ENCODE measurements at regions not wholly inside any gene's neighbourhood (a gene's known extent, or its start where the extent isn't known, plus 50 kb on each side); places are given as distances from the start of the nearest gene placed in this dataset.

- no peak overlapping the region for H3K4me3 ChIP-seq (ENCODE audit: low read length)
- no peaks in the 10 kb centered on the region for H3K36me3 ChIP-seq (ENCODE audit: control insufficient read depth, insufficient read depth, low read length)
- H2BK5ac ChIP-seq (ENCODE audit: low read length) = no peak overlapping the region
- WGBS (ENCODE audit: extremely low coverage, insufficient coverage, low lambda C conversion rate) = no CpG with 5 or more reads among the region's 13 CpGs
- no peaks in the 10 kb centered on the region for H3K4me1 ChIP-seq (ENCODE audit: control insufficient read depth, low read depth, low read length)
- no peaks in the 10 kb centered on the region for H3K79me1 ChIP-seq (ENCODE audit: low read length)
- no peak overlapping the region for H3K56ac ChIP-seq (ENCODE audit: low read length)
- H3K27ac ChIP-seq (ENCODE audit: low read depth, low read length) = no peak overlapping the region
- H3K27me3 ChIP-seq (ENCODE audit: insufficient read depth, low read length, poor library complexity) = no peaks in the 10 kb centered on the region
- no peaks in the 10 kb centered on the region for H3K79me2 ChIP-seq (ENCODE audit: control insufficient read depth, insufficient read depth, low read length)
- H3K4me2 ChIP-seq (ENCODE audit: low read length) = no peak overlapping the region
- H3K9ac ChIP-seq (ENCODE audit: low read length) = no peak overlapping the region
- no peak overlapping the region for H3K4ac ChIP-seq (ENCODE audit: low read depth, low read length)
- no peak overlapping the region for H4K8ac ChIP-seq (ENCODE audit: low read depth, low read length)
- H4K5ac ChIP-seq (ENCODE audit: low read length) = no peak overlapping the region
- H2BK120ac ChIP-seq (ENCODE audit: low read depth, low read length) = no peak overlapping the region
- DNase-seq = no peak
- H3K18ac ChIP-seq (ENCODE audit: low read length) = no peak overlapping the region
- no peak overlapping the region for H3K23ac ChIP-seq (ENCODE audit: low read length)
- no peak overlapping the region for H2BK15ac ChIP-seq (replicated peaks; ENCODE audit: low read depth)
- no peak overlapping the region for H2AK5ac ChIP-seq (ENCODE audit: low read length)
Observed at GRCh38 chr2:219739866-219740440, 112.5 kb downstream of the SLC4A3 start.

DNA sequence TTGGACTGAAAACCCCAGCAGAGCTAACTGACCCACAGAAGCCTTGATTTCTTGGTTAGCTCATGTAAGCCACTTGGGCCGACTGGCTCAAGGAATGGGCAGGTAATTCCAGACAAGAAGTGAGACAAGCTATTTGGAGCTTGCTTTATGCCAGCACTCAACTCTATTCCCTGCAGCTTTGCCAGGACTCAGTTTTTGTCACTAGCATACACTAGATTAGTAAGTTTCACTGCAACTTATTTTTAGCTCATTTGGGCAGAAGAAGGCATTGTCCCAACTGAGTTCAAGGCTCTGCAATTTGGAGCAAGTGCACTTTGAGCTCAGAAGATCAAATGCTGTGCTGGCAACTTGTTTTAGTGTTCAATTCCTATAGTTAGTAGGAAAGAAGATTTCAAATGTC lies 116.1 kb downstream of the SLC4A3 start:
- WGBS (ENCODE audit: extremely low coverage, insufficient coverage, low lambda C conversion rate) = no CpG with 5 or more reads among the region's 1 CpG
- Histone ChIP-seq H3K27me3 (ENCODE audit: insufficient read depth, low read length, poor library complexity) (no peaks in the 10 kb centered on the region), H3K79me2 (ENCODE audit: control insufficient read depth, insufficient read depth, low read length) (no peaks in the 10 kb centered on the region)

GRCh38 chr2:219744066-219744465 lies 116.6 kb downstream of the SLC4A3 start:
- H2BK5ac ChIP-seq (ENCODE audit: low read length) = no peak overlapping the region
- H3K18ac ChIP-seq (ENCODE audit: low read length) = no peak overlapping the region
- no peak overlapping the region for H3K23ac ChIP-seq (ENCODE audit: low read length)
- no peaks in the 10 kb centered on the region for H3K4me1 ChIP-seq (ENCODE audit: control insufficient read depth, low read depth, low read length)
- no peak overlapping the region for H3K56ac ChIP-seq (ENCODE audit: low read length)
- no peak overlapping the region for H2AK5ac ChIP-seq (ENCODE audit: low read length)
- no peak overlapping the region for H4K8ac ChIP-seq (ENCODE audit: low read depth, low read length)
- H3K79me2 ChIP-seq (ENCODE audit: control insufficient read depth, insufficient read depth, low read length) = no peaks in the 10 kb centered on the region
- H2BK15ac ChIP-seq (replicated peaks; ENCODE audit: low read depth) = no peak overlapping the region
- H3K27ac ChIP-seq (ENCODE audit: low read depth, low read length) = no peak overlapping the region
- no peak overlapping the region for H3K4me3 ChIP-seq (ENCODE audit: low read length)
- no peak overlapping the region for H3K9ac ChIP-seq (ENCODE audit: low read length)
- H4K5ac ChIP-seq (ENCODE audit: low read length) = no peak overlapping the region
- no peak overlapping the region for H2BK120ac ChIP-seq (ENCODE audit: low read depth, low read length)
- H3K4me2 ChIP-seq (ENCODE audit: low read length) = no peak overlapping the region
- no peaks in the 10 kb centered on the region for H3K79me1 ChIP-seq (ENCODE audit: low read length)
- no CpG with 5 or more reads among the region's 2 CpGs for WGBS (ENCODE audit: extremely low coverage, insufficient coverage, low lambda C conversion rate)
- no peak overlapping the region for H3K4ac ChIP-seq (ENCODE audit: low read depth, low read length)
- no peaks in the 10 kb centered on the region for H3K36me3 ChIP-seq (ENCODE audit: control insufficient read depth, insufficient read depth, low read length)
- DNase-seq = no peak
- no peaks in the 10 kb centered on the region for H3K27me3 ChIP-seq (ENCODE audit: insufficient read depth, low read length, poor library complexity)

More for the DNA sequence above, 116.1 kb downstream of the SLC4A3 start:
- H2BK15ac ChIP-seq (replicated peaks; ENCODE audit: low read depth) = no peak overlapping the region
- H2BK120ac ChIP-seq (ENCODE audit: low read depth, low read length) = no peak overlapping the region
- no peaks in the 10 kb centered on the region for H3K4me1 ChIP-seq (ENCODE audit: control insufficient read depth, low read depth, low read length)
- no peak overlapping the region for H3K4ac ChIP-seq (ENCODE audit: low read depth, low read length)
- no peak overlapping the region for H2BK5ac ChIP-seq (ENCODE audit: low read length)
- H3K79me1 ChIP-seq (ENCODE audit: low read length) = no peaks in the 10 kb centered on the region
- H3K23ac ChIP-seq (ENCODE audit: low read length) = no peak overlapping the region
- no peak overlapping the region for H4K8ac ChIP-seq (ENCODE audit: low read depth, low read length)
- H2AK5ac ChIP-seq (ENCODE audit: low read length) = no peak overlapping the region
- no peak overlapping the region for H3K18ac ChIP-seq (ENCODE audit: low read length)
- DNase-seq = no peak
- H3K36me3 ChIP-seq (ENCODE audit: control insufficient read depth, insufficient read depth, low read length) = no peaks in the 10 kb centered on the region
- H3K9ac ChIP-seq (ENCODE audit: low read length) = no peak overlapping the region
- no peak overlapping the region for H3K4me3 ChIP-seq (ENCODE audit: low read length)
- H3K56ac ChIP-seq (ENCODE audit: low read length) = no peak overlapping the region
- no peak overlapping the region for H3K27ac ChIP-seq (ENCODE audit: low read depth, low read length)
- no peak overlapping the region for H4K5ac ChIP-seq (ENCODE audit: low read length)
- H3K4me2 ChIP-seq (ENCODE audit: low read length) = no peak overlapping the region

DNA sequence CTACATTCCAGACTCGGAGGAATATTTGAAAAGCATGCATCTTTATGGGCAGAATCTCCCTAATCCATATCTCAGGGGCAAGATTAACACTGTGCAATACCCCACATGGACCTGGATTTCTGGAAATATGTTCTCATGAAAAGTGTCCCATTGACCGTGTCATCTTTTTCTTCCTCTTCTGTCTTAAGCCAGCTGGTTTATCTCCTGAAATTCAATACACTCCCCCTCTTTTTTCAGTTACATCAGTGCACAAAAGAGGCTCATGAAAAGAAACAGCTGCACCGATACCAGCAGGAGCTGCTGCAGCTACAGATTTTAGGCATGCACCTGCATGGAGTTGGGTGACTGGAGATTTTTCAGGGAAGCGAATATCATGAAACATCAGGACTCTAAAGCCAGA lies 117.2 kb downstream of the SLC4A3 start:
- Histone ChIP-seq H4K5ac (ENCODE audit: low read length) (no peak overlapping the region), H2AK5ac (ENCODE audit: low read length) (no peak overlapping the region), H2BK120ac (ENCODE audit: low read depth, low read length) (no peak overlapping the region), H3K9ac (ENCODE audit: low read length) (no peak overlapping the region), H2BK5ac (ENCODE audit: low read length) (no peak overlapping the region), H3K4ac (ENCODE audit: low read depth, low read length) (no peak overlapping the region), H3K56ac (ENCODE audit: low read length) (no peak overlapping the region), H3K79me2 (ENCODE audit: control insufficient read depth, insufficient read depth, low read length) (no peaks in the 10 kb centered on the region), H3K4me2 (ENCODE audit: low read length) (no peak overlapping the region), H3K4me3 (ENCODE audit: low read length) (no peak overlapping the region), H3K23ac (ENCODE audit: low read length) (no peak overlapping the region), H2BK15ac (replicated peaks; ENCODE audit: low read depth) (no peak overlapping the region), H3K36me3 (ENCODE audit: control insufficient read depth, insufficient read depth, low read length) (no peaks in the 10 kb centered on the region), H3K18ac (ENCODE audit: low read length) (no peak overlapping the region), H3K79me1 (ENCODE audit: low read length) (no peaks in the 10 kb centered on the region), H3K27ac (ENCODE audit: low read depth, low read length) (no peak overlapping the region), H3K27me3 (ENCODE audit: insufficient read depth, low read length, poor library complexity) (no peaks in the 10 kb centered on the region), H3K4me1 (ENCODE audit: control insufficient read depth, low read depth, low read length) (no peaks in the 10 kb centered on the region), H4K8ac (ENCODE audit: low read depth, low read length) (no peak overlapping the region)
- no CpG with 5 or more reads among the region's 4 CpGs for WGBS (ENCODE audit: extremely low coverage, insufficient coverage, low lambda C conversion rate)
- no peak for DNase-seq

- Histone ChIP-seq H3K9ac (ENCODE audit: low read length) (no peak overlapping the region), H2AK5ac (ENCODE audit: low read length) (no peak overlapping the region), H3K56ac (ENCODE audit: low read length) (no peak overlapping the region), H4K8ac (ENCODE audit: low read depth, low read length) (no peak overlapping the region), H3K27ac (ENCODE audit: low read depth, low read length) (no peak overlapping the region), H3K23ac (ENCODE audit: low read length) (no peak overlapping the region), H3K79me1 (ENCODE audit: low read length) (no peaks in the 10 kb centered on the region), H3K4ac (ENCODE audit: low read depth, low read length) (no peak overlapping the region), H3K4me3 (ENCODE audit: low read length) (no peak overlapping the region), H3K79me2 (ENCODE audit: control insufficient read depth, insufficient read depth, low read length) (no peaks in the 10 kb centered on the region), H2BK120ac (ENCODE audit: low read depth, low read length) (no peak overlapping the region), H2BK15ac (replicated peaks; ENCODE audit: low read depth) (no peak overlapping the region), H3K36me3 (ENCODE audit: control insufficient read depth, insufficient read depth, low read length) (no peaks in the 10 kb centered on the region), H3K4me2 (ENCODE audit: low read length) (no peak overlapping the region), H3K27me3 (ENCODE audit: insufficient read depth, low read length, poor library complexity) (no peaks in the 10 kb centered on the region), H2BK5ac (ENCODE audit: low read length) (no peak overlapping the region), H3K4me1 (ENCODE audit: control insufficient read depth, low read depth, low read length) (no peaks in the 10 kb centered on the region), H3K18ac (ENCODE audit: low read length) (no peak overlapping the region), H4K5ac (ENCODE audit: low read length) (no peak overlapping the region)
- no CpG with 5 or more reads among the region's 1 CpG for whole genome bisulfite sequencing (ENCODE audit: extremely low coverage, insufficient coverage, low lambda C conversion rate)
- no peak for DNase-seq
Observed at GRCh38 chr2:219747637-219748036, 120.2 kb downstream of the SLC4A3 start.

Measured in mesendoderm (in vitro differentiated cells).